Omental fat pad (tissue), 3 donors: ENCODE measurements at regions not wholly inside any gene's neighbourhood (a gene's known extent, or its start where the extent isn't known, plus 50 kb on each side); places are given as distances from the start of the nearest gene placed in this dataset.

Experiments used
- ATAC-seq: fragments of 150-250 bp; one replicate; pipeline ENCODE4 v1.9.1; 2016; ENCODE audit warnings: mild to moderate bottlenecking, moderate library complexity; ENCODE audit not compliant: low FRiP score
- DNase-seq: peaks from one replicate; pipeline ENCODE4 v3.0.0-alpha.2; 2019; ENCODE audit warnings: low spot score
- CTCF ChIP-seq, 3 donors: fragments of 450-650 bp; IDR thresholded peaks; one replicate each; pipeline ENCODE4 v1.5.1; 2016 to 2017; ENCODE audit warnings: antibody characterized with exemption in 3 of 3, mild to moderate bottlenecking in 3 of 3, moderate library complexity in 2 of 3

DNA sequence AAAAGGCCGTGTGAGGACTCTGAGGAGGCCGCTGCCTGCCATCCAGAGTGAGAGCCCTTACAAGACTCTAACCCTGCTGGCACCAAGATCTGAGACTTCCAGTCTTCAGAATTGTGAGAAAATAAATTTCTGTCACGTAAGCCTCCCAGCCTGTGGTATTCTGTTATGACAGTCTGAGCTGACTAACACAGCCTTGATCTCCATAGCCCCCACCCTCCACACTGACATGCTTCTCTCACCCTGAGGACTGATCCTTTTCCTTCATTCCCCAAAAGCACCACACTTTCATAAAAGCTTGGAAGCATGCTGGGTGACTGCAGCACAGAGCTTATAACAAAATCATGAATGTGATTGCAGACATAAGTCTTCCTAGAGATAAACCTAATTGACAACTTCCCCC is 1059.8 kb downstream of the UQCRFS1 start:
- no peak for TF ChIP-seq CTCF (IDR thresholded peaks at IDR 0.05)
- ATAC-seq: no peak
- DNase-seq: no peak

DNA sequence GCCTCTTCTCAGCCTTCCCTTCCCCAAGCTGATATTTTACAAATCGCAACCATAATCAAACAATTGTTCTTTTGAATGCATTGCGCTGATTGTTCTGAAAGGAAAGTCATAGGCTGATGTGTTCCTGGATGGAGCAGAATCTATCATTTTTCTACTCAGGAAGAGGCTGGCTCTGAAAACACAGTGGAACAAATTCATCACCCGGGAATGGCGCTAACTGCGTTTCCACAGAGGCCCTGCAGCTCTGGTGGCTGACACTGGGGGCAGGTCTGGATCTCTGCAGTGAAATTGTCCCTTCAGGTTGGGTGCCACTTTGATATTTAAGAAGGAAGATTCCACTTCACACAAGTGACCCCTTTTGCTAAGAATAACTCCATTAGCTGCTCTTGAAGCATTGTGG is 1060.8 kb downstream of the UQCRFS1 start:
- DNase-seq (no peak), ATAC-seq (no peak)
- no peak for TF ChIP-seq CTCF (IDR thresholded peaks at IDR 0.05)

DNA sequence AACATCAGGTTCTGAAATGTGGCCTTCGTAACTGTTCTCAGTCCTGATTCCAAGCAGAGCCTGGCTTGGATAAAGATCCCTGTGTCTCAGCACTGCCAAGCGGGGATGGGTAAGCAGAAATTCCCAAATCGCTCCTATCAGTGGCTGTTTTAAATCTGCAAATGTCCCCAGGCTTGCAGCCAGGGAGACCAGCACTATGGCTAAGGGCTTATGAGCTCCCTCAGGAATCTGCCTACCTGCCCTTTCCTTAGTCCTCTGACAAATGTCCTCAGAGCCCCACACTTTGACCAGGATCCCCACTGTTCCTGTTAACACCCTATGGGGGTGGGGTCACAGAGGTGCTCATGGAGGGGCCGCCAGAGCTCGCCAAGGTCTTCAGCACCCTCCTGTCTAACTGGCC is 1062.8 kb downstream of the UQCRFS1 start:
- no peak for TF ChIP-seq CTCF (IDR thresholded peaks at IDR 0.05)
- ATAC-seq (no peak), DNase-seq (no peak)

DNA sequence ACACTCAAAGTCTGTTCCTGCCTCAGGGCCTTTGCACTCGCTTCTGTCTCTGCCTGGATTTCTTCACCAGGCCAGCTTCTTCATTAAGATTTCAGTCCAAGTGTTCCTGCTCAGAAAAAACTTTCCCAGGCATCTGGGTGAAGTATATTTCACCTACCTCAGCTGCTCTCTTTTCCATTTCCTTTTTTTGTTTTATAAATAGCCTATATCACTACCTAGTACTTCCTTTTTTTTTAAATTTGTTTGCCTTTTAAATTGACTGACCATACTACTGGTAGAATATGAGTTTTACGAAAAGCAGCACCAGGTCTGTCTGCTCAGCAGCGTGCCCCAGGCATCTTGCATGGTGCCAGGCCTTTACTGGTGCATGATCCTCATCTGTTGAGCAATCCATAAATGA is 1064.4 kb downstream of the UQCRFS1 start:
- no peak for TF ChIP-seq CTCF (IDR thresholded peaks at IDR 0.05)
- ATAC-seq: no peak

DNA sequence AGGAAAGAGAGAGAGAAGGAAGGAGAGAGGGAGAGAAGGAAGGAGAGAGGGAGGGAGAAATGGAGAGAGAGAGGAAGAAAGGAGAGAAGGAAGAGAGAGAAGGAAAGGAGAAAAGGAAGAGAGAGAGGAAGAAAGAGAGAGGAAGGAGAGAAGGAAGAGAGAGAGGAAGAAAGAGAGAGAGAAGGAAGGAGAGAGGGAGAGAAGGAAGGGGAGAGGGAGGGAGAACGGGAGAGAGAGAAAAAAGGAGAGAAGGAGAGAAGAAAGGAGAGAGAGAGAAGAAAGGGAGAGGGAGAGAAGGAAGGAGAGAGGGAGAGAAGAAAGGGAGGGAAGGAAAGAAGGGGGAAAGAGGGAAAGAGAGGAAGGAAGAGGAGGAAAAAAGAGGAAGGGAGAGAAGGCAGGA is 1070.7 kb downstream of the UQCRFS1 start:
- no peak for DNase-seq
- no peak for TF ChIP-seq CTCF (IDR thresholded peaks at IDR 0.05)
- no peak for ATAC-seq

More for the DNA sequence above, 1064.4 kb downstream of the UQCRFS1 start:
- DNase-seq: no peak

DNA sequence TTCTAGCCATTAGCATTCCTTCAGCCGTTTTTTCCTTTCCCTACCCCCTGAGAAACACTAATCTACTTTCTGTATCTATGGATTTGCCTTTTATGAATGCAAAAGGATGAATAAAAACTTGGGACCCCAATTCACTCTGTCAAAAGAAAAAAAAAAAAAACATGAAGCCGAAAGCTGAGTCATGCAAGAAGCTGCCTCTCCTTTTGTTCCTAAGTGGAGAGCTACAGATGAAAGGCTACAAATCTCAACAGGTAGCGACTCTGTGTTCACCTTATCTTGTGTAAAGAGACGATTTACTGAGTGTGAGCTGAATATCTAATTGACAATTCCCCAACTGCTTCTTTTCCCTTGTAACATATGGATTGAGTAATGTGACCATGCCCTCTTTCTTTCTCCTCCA is 1072.8 kb downstream of the UQCRFS1 start:
- no peak for TF ChIP-seq CTCF (IDR thresholded peaks at IDR 0.05)
- no peak for ATAC-seq
- DNase-seq: no peak

DNA sequence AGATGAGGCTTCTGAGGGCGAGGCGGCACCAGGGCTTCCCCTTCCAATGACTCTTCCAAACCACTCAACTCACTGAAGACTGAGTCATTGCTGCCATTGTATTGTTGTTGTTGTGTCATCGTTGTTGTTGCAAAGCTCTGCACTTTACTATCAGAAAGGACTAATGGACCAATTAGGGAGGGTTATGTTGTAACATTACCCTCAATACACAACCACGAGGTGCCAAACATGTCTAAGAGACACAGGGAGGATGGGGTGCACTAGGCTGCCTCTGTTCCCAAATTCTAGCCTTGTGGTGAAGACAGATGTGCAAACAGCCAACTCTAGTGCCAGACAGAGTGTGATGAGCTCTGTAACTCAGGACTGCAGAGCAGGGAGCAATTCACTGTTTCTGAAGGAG is 1075.2 kb downstream of the UQCRFS1 start:
- no peak for TF ChIP-seq CTCF (IDR thresholded peaks at IDR 0.05)
- ATAC-seq (no peak), DNase-seq (no peak)
